Stomach (tissue), 8 donors: ENCODE measurements at regions not wholly inside any gene's neighbourhood (a gene's known extent, or its start where the extent isn't known, plus 50 kb on each side); places are given as distances from the start of the nearest gene placed in this dataset.

Source experiments
- DNase-seq, 2 donors: peaks; one replicate each; pipeline versions ENCODE4 v3.0.0 to v3.0.0-alpha.2; 2013 to 2019
- H3K27ac ChIP-seq, 5 donors: fragments of 200-600 bp in 4 of 5; sonication (generic) in 4 of 5; one replicate each; pipeline ENCODE4 v1.5.1; 2013 to 2019; ENCODE audit warnings: mild to moderate bottlenecking in 1 of 5, moderate library complexity in 1 of 5
- H3K27me3 ChIP-seq, 3 donors: fragments of 200-600 bp; sonication (generic); one replicate each; pipeline ENCODE4 v1.5.1; 2017 to 2019; ENCODE audit warnings: mixed run types in 1 of 3
- H3K36me3 ChIP-seq, 4 donors: fragments of 200-600 bp; sonication (generic); 1 replicate in 3 of 4; 2 replicates in 1 of 4; pipeline ENCODE4 v1.5.1; 2016 to 2019
- H3K4me1 ChIP-seq, 4 donors: fragments of 200-600 bp; sonication (generic); one replicate each; pipeline ENCODE4 v1.5.1; 2016 to 2019
- H3K4me3 ChIP-seq, 4 donors: fragments of 200-600 bp; sonication (generic) in 3 of 4; one replicate each; pipeline ENCODE4 v1.5.1; 2016 to 2019; ENCODE audit warnings: mild to moderate bottlenecking in 1 of 4
- H3K9me3 ChIP-seq, 4 donors: fragments of 200-600 bp; sonication (generic); one replicate each; pipeline ENCODE4 v1.5.1; 2016 to 2019
- EP300 ChIP-seq: sonication (generic); formaldehyde crosslinking; IDR thresholded peaks from one replicate; pipeline ENCODE4 v1.6.1; 2017; ENCODE audit warnings: antibody characterized with exemption
- POLR2A ChIP-seq, 4 donors: fragments of 450-650 bp; IDR thresholded peaks; one replicate each; pipeline ENCODE4 v1.6.1; 2016; ENCODE audit warnings: antibody characterized with exemption in 4 of 4, control low read depth in 2 of 4, mild to moderate bottlenecking in 1 of 4, moderate library complexity in 1 of 4
- POLR2AphosphoS5 ChIP-seq, 3 donors: sonication (generic); formaldehyde crosslinking; IDR thresholded peaks; one replicate each; pipeline ENCODE4 v1.6.1; 2016; ENCODE audit warnings: antibody characterized with exemption in 3 of 3
- WGBS, 5 donors: extraction: QIAGEN DNeasy Blood & Tissue Kit in 3 of 5; methylation state at CpG; one replicate each; pipeline versions ENCODE4 v1.1.5 to v1.1.7; 2013 to 2018; 5-methylcytosine and 5-hydroxymethylcytosine counted together
- intact Hi-C: fragments of 100-400 bp; cut with DNase I; formaldehyde crosslinking; loops from one replicate; pipeline ENCODE4 v1.15.1; 2023; ENCODE audit warnings: low total_unique reads
- TF ChIP-seq, protein P1 (sequence below), 7 experiments: fragments of 450-650 bp in 4 of 7; fragments of 200-600 bp in 3 of 7; sonication (generic) in 3 of 7; IDR thresholded peaks; one replicate each; pipeline ENCODE4 v1.5.1; 2016 to 2019; ENCODE audit warnings: antibody characterized with exemption in 7 of 7, control low read depth in 2 of 7, mild to moderate bottlenecking in 1 of 7
- donor health status: healthy with polysubstance abuse.
- donor health status: Bipolar disorder and iron deficiency.
- donor health status: healthy.

DNA sequence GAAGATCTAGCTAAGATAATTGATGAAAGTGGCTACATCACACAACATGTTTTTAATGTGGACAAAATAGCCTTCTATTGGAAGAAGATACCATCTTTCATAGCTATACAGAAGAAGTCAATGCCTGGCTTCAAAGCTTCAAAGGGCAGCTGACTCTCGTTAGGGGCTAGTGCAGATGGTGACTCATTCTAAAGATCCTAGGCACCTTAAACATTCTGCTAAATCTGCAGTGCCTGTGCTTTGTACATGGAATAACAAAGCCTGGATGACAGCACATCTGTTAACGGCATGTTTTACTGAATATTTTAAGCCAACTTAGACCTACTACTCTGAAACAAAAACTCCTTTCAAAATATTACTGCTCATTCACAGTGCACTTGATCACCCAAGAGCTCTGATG lies 65.6 kb upstream of the USP24 start:
- Histone ChIP-seq H3K27me3 (no peaks in the 10 kb centered on the region), H3K4me1 (peaks cover 0 to 19% (median 10%) of the 10 kb centered on the region in 4 donors), H3K27ac (no peak overlapping the region), H3K4me3 (no peak overlapping the region), H3K9me3 (no peaks in the 10 kb centered on the region), H3K36me3 (no peaks in the 10 kb centered on the region)
- TF ChIP-seq POLR2AphosphoS5 (IDR thresholded peaks at IDR 0.05) (no peak), EP300 (no peak)
- WGBS, 5 donors = 52 to 67% (median 56%) methylated on average over 2 of the region's 2 CpGs
- intact Hi-C loops = loop anchor here (10.0 kb wide), 1 partner anchor 1304 kb away; no protein-coding TSS in a partner anchor
- DNase-seq = no peak

DNA sequence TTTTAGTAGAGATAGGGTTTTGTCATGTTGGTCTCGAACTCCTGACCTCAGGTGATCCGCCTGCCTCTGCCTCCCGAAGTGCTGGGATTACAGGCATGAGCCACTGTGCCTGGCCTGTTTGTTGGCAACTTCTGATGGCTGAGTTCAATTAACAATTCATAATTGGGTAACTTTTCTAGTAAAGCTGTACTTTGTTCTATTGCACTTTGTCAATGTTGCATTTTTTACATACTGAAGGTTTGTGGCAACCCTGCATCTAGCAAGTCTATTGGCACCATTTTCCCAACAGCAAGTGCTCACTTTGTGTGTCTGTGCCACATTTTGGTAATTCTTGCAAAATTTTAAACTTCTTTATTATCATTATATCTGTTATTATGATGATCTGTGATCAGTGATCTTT lies 64.5 kb upstream of the USP24 start:
- H3K9me3 ChIP-seq = no peaks in the 10 kb centered on the region
- H3K36me3 ChIP-seq = no peaks in the 10 kb centered on the region
- no peak overlapping the region for H3K27ac ChIP-seq
- H3K4me3 ChIP-seq = no peak overlapping the region
- TF ChIP-seq EP300 = no peak
- H3K27me3 ChIP-seq = no peaks in the 10 kb centered on the region
- intact Hi-C loops = loop anchor here (5.0 to 10.0 kb wide), 2 partner anchors 137 to 1305 kb away; no protein-coding TSS in a partner anchor
- 87 to 96% (median 90%) methylated on average over 3 of the region's 3 CpGs for WGBS, 5 donors
- no peak for DNase-seq
- peaks cover 0 to 24% (median 17%) of the 10 kb centered on the region in 4 donors for H3K4me1 ChIP-seq

DNA sequence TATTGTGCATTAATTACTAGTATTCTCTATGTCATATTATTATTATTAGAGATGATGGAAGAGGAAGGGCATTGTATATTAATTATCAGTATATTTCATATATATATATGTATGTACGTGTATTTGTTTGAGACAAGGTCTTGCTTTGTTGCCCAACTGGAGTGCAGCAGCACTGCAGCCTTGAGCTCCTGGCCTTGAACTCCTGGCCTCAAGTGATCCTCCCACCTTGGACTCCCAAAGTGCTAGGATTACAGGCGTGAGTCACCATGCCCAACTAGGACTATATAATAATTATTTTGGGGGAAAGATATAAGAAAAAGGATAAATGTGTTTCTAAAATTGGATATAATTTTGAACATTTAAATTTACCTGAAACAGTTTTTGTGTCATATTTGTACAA lies 63.2 kb upstream of the USP24 start:
- Histone ChIP-seq H3K4me1 (peaks cover 0 to 24% (median 17%) of the 10 kb centered on the region in 4 donors), H3K36me3 (no peaks in the 10 kb centered on the region), H3K4me3 (no peak overlapping the region), H3K27me3 (no peaks in the 10 kb centered on the region), H3K27ac (no peak overlapping the region), H3K9me3 (no peaks in the 10 kb centered on the region)
- 36 to 79% (median 47%) methylated on average over 2 of the region's 2 CpGs for WGBS, 5 donors
- no peak for TF ChIP-seq POLR2A (IDR thresholded peaks at IDR 0.05)
- TF ChIP-seq, protein P1, sequence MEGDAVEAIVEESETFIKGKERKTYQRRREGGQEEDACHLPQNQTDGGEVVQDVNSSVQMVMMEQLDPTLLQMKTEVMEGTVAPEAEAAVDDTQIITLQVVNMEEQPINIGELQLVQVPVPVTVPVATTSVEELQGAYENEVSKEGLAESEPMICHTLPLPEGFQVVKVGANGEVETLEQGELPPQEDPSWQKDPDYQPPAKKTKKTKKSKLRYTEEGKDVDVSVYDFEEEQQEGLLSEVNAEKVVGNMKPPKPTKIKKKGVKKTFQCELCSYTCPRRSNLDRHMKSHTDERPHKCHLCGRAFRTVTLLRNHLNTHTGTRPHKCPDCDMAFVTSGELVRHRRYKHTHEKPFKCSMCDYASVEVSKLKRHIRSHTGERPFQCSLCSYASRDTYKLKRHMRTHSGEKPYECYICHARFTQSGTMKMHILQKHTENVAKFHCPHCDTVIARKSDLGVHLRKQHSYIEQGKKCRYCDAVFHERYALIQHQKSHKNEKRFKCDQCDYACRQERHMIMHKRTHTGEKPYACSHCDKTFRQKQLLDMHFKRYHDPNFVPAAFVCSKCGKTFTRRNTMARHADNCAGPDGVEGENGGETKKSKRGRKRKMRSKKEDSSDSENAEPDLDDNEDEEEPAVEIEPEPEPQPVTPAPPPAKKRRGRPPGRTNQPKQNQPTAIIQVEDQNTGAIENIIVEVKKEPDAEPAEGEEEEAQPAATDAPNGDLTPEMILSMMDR (IDR thresholded peaks at IDR 0.05) = no peak
- TF ChIP-seq EP300 = no peak
- TF ChIP-seq POLR2AphosphoS5 (IDR thresholded peaks at IDR 0.05) = no peak
- DNase-seq = no peak
- intact Hi-C loops = loop anchor here (5.0 kb wide), 1 partner anchor 136 kb away; no protein-coding TSS in a partner anchor

GRCh38 chr1:55277377-55278130 lies 62.4 kb upstream of the USP24 start:
- peak; percentile 87 to 93 for DNase-seq
- H3K36me3 ChIP-seq = no peaks in the 10 kb centered on the region
- 13 to 26% (median 23%) methylated on average over 13 to 15 of the region's 15 CpGs for WGBS, 5 donors
- TF ChIP-seq, protein P1 (IDR thresholded peaks at IDR 0.05) = peak in 5 of 7 experiments; percentile 82 to 89 (median 83)
- peak in 1 of 3 donors; percentile 59 for TF ChIP-seq POLR2AphosphoS5 (IDR thresholded peaks at IDR 0.05)
- no peak for TF ChIP-seq POLR2A (IDR thresholded peaks at IDR 0.05)
- intact Hi-C loops = loop anchor here (5.0 kb wide), 1 partner anchor 135 kb away; no protein-coding TSS in a partner anchor
- H3K4me3 ChIP-seq = no peak overlapping the region
- no peaks in the 10 kb centered on the region for H3K27me3 ChIP-seq
- no peak overlapping the region for H3K27ac ChIP-seq
- no peaks in the 10 kb centered on the region for H3K9me3 ChIP-seq
- H3K4me1 ChIP-seq = peaks cover 0 to 24% (median 17%) of the 10 kb centered on the region in 4 donors

DNA sequence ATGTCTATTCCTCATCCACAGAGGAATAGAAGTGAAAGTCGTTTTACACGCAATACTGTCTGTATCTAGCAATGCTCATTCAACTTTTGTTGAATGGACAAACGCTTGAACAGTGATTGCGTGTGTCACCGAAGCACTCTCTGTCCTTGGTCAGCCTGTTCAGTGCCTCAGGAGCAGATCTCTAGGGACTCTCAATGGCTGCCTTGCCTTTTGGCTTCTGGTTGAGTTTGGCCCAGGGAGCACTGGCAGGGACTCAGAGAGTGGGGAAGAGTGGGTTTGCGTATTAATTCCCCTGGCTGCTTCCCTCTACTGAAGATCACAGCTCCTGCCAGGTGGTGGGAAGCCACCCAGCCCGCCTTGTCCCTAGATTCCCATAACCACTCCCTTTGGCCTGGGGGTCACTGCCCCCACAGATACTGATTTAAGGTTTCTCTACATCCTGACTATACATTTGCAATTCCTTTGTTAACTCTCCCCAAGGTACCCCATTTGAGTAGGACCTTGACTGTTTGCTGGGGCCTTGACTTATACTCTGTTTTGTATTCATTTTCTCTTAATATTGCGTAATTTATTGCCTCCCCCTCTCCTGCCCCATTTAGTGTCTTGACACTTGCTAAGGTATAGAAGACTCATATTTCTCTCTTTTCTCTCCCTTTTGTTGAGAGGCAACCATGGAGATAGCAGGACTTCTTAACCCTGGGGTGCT lies 61.7 kb upstream of the USP24 start:
- TF ChIP-seq POLR2AphosphoS5 (IDR thresholded peaks at IDR 0.05) = no peak
- TF ChIP-seq EP300 = no peak
- TF ChIP-seq POLR2A (IDR thresholded peaks at IDR 0.05) = no peak
- H3K4me1 ChIP-seq = peaks cover 0 to 24% (median 17%) of the 10 kb centered on the region in 4 donors
- H3K27ac ChIP-seq = no peak overlapping the region
- no peaks in the 10 kb centered on the region for H3K36me3 ChIP-seq
- H3K27me3 ChIP-seq = no peaks in the 10 kb centered on the region
- no peak for DNase-seq
- WGBS, 5 donors = 88 to 93% (median 90%) methylated on average over 8 of the region's 8 CpGs
- intact Hi-C loops = loop anchor here (5.0 kb wide), 1 partner anchor 135 kb away; no protein-coding TSS in a partner anchor
- H3K4me3 ChIP-seq = no peak overlapping the region
- no peaks in the 10 kb centered on the region for H3K9me3 ChIP-seq
